ENCODE measurements at regions not wholly inside any gene's neighbourhood (a gene's known extent, or its start where the extent isn't known, plus 50 kb on each side); places are given as distances from the start of the nearest gene placed in this dataset.
"Not testable (repeated sequence)": the region's sequence is repeated elsewhere in the genome, so short reads cannot be mapped to it uniquely, and the experiment has no call there.

- peak in 1 of 2 donors; percentile 8 for DNase-seq (ENCODE audit: low spot score in 2 of 2)
- H3K27ac ChIP-seq, H3K9me3 ChIP-seq, H3K27me3 ChIP-seq, H3K36me3 ChIP-seq, H3K4me3 ChIP-seq, H3K4me1 ChIP-seq: not testable (repeated sequence)
- WGBS, result no CpG with 5 or more reads among the region's 8 CpGs
Measured at GRCh38 chr22:11434671-11435070, 4093.3 kb upstream of the OR11H1 start.
